ENCODE measurements at regions not wholly inside any gene's neighbourhood (a gene's known extent, or its start where the extent isn't known, plus 50 kb on each side); places are given as distances from the start of the nearest gene placed in this dataset.
"Not testable (repeated sequence)": the region's sequence is repeated elsewhere in the genome, so short reads cannot be mapped to it uniquely, and the experiment has no call there.

GRCh38 chr12:3389986-3390385, 101.0 kb upstream of the PRMT8 start:
- TF ChIP-seq NR2F2 (IDR thresholded peaks at IDR 0.05) (no peak), HNF4A (conservative IDR thresholded peaks at IDR 0.05) (no peak), RXRA (IDR thresholded peaks at IDR 0.05) (no peak), SP1 (IDR thresholded peaks at IDR 0.05) (no peak), HNF4G (IDR thresholded peaks at IDR 0.05) (no peak), ZBTB33 (IDR thresholded peaks at IDR 0.05) (no peak), EGR1 (IDR thresholded peaks at IDR 0.05; ENCODE audit: low read depth in 2 of 2) (no peak), RAD21 (IDR thresholded peaks at IDR 0.05) (no peak)
- TF ChIP-seq, protein P1, sequence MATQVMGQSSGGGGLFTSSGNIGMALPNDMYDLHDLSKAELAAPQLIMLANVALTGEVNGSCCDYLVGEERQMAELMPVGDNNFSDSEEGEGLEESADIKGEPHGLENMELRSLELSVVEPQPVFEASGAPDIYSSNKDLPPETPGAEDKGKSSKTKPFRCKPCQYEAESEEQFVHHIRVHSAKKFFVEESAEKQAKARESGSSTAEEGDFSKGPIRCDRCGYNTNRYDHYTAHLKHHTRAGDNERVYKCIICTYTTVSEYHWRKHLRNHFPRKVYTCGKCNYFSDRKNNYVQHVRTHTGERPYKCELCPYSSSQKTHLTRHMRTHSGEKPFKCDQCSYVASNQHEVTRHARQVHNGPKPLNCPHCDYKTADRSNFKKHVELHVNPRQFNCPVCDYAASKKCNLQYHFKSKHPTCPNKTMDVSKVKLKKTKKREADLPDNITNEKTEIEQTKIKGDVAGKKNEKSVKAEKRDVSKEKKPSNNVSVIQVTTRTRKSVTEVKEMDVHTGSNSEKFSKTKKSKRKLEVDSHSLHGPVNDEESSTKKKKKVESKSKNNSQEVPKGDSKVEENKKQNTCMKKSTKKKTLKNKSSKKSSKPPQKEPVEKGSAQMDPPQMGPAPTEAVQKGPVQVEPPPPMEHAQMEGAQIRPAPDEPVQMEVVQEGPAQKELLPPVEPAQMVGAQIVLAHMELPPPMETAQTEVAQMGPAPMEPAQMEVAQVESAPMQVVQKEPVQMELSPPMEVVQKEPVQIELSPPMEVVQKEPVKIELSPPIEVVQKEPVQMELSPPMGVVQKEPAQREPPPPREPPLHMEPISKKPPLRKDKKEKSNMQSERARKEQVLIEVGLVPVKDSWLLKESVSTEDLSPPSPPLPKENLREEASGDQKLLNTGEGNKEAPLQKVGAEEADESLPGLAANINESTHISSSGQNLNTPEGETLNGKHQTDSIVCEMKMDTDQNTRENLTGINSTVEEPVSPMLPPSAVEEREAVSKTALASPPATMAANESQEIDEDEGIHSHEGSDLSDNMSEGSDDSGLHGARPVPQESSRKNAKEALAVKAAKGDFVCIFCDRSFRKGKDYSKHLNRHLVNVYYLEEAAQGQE (IDR thresholded peaks at IDR 0.05): no peak
- TF ChIP-seq, protein P2, sequence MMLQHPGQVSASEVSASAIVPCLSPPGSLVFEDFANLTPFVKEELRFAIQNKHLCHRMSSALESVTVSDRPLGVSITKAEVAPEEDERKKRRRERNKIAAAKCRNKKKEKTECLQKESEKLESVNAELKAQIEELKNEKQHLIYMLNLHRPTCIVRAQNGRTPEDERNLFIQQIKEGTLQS (IDR thresholded peaks at IDR 0.05): no peak
- H3K4me3 ChIP-seq (ENCODE audit: low read depth in 1 of 3, low read length in 3 of 3): no peak overlapping the region
- H3K27me3 ChIP-seq (ENCODE audit: control insufficient read depth in 4 of 4, insufficient read depth in 4 of 4, low read length in 3 of 4): peaks cover 0 to 11% (median 2%) of the 10 kb centered on the region in 4 donors
- no peak overlapping the region for H3K27ac ChIP-seq (ENCODE audit: low read depth in 1 of 2, low read length in 2 of 2)
- no peak for DNase-seq (ENCODE audit: low spot score)
- H3K36me3 ChIP-seq (ENCODE audit: control insufficient read depth in 4 of 4, insufficient read depth in 3 of 4, low read depth in 1 of 4, low read length in 3 of 4): no peaks in the 10 kb centered on the region
- no peaks in the 10 kb centered on the region for H3K9me3 ChIP-seq (ENCODE audit: control insufficient read depth in 4 of 4, low read length in 3 of 4)
- no peak overlapping the region for H3K9ac ChIP-seq (ENCODE audit: low read depth in 1 of 2, low read length in 2 of 2)
- 66% methylated on average over 4 of the region's 4 CpGs for WGBS
- no peaks in the 10 kb centered on the region for H3K4me1 ChIP-seq (ENCODE audit: control insufficient read depth in 4 of 4, insufficient read depth in 4 of 4, low read length in 3 of 4)

- WGBS: 31% methylated on average over 16 of the region's 16 CpGs
- H3K9me3 ChIP-seq (ENCODE audit: control insufficient read depth in 4 of 4, low read length in 3 of 4); H3K4me3 ChIP-seq (ENCODE audit: low read depth in 1 of 3, low read length in 3 of 3); DNase-seq (ENCODE audit: low spot score); H3K4me1 ChIP-seq (ENCODE audit: control insufficient read depth in 4 of 4, insufficient read depth in 4 of 4, low read length in 3 of 4); H3K36me3 ChIP-seq (ENCODE audit: control insufficient read depth in 4 of 4, insufficient read depth in 3 of 4, low read depth in 1 of 4, low read length in 3 of 4); H3K27me3 ChIP-seq (ENCODE audit: control insufficient read depth in 4 of 4, insufficient read depth in 4 of 4, low read length in 3 of 4); H3K9ac ChIP-seq (ENCODE audit: low read depth in 1 of 2, low read length in 2 of 2); H3K27ac ChIP-seq (ENCODE audit: low read depth in 1 of 2, low read length in 2 of 2): not testable (repeated sequence)
Measured at GRCh38 chr12:3397596-3397995, 93.4 kb upstream of the PRMT8 start.

GRCh38 chr12:3398196-3398789, 92.7 kb upstream of the PRMT8 start:
- no peak overlapping the region for H3K9ac ChIP-seq (ENCODE audit: low read depth in 1 of 2, low read length in 2 of 2)
- WGBS: 76% methylated on average over 6 of the region's 6 CpGs
- no peaks in the 10 kb centered on the region for H3K4me1 ChIP-seq (ENCODE audit: control insufficient read depth in 4 of 4, insufficient read depth in 4 of 4, low read length in 3 of 4)
- no peaks in the 10 kb centered on the region for H3K9me3 ChIP-seq (ENCODE audit: control insufficient read depth in 4 of 4, low read length in 3 of 4)
- no peak for DNase-seq (ENCODE audit: low spot score)
- H3K27ac ChIP-seq (ENCODE audit: low read depth in 1 of 2, low read length in 2 of 2): no peak overlapping the region
- no peaks in the 10 kb centered on the region for H3K36me3 ChIP-seq (ENCODE audit: control insufficient read depth in 4 of 4, insufficient read depth in 3 of 4, low read depth in 1 of 4, low read length in 3 of 4)
- peaks cover 0 to 9% (median 4%) of the 10 kb centered on the region in 4 donors for H3K27me3 ChIP-seq (ENCODE audit: control insufficient read depth in 4 of 4, insufficient read depth in 4 of 4, low read length in 3 of 4)
- H3K4me3 ChIP-seq (ENCODE audit: low read depth in 1 of 3, low read length in 3 of 3): no peak overlapping the region
- no peak for TF ChIP-seq SP1 (IDR thresholded peaks at IDR 0.05)
- TF ChIP-seq ZBTB33 (IDR thresholded peaks at IDR 0.05): no peak
- TF ChIP-seq RXRA (IDR thresholded peaks at IDR 0.05): no peak
- TF ChIP-seq EGR1 (IDR thresholded peaks at IDR 0.05; ENCODE audit: low read depth in 2 of 2): no peak
- TF ChIP-seq CTCF (IDR thresholded peaks at IDR 0.05; ENCODE audit: low read depth, low read length, missing input control): no peak
- TF ChIP-seq HNF4G (IDR thresholded peaks at IDR 0.05): no peak
- TF ChIP-seq, protein P3, sequence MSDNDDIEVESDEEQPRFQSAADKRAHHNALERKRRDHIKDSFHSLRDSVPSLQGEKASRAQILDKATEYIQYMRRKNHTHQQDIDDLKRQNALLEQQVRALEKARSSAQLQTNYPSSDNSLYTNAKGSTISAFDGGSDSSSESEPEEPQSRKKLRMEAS (IDR thresholded peaks at IDR 0.05): no peak
- TF ChIP-seq, protein P2 (IDR thresholded peaks at IDR 0.05): no peak
- no peak for TF ChIP-seq RAD21 (IDR thresholded peaks at IDR 0.05)
- no peak for TF ChIP-seq YY1 (IDR thresholded peaks at IDR 0.05)
- TF ChIP-seq JUND (IDR thresholded peaks at IDR 0.05): no peak
- no peak for TF ChIP-seq TAF1 (conservative IDR thresholded peaks at IDR 0.05)
- TF ChIP-seq FOXA1 (IDR thresholded peaks at IDR 0.05): no peak
- no peak for TF ChIP-seq HNF4A (conservative IDR thresholded peaks at IDR 0.05)
- no peak for TF ChIP-seq GABPA (IDR thresholded peaks at IDR 0.05 in 1 of 2, conservative IDR thresholded peaks at IDR 0.05 in 1 of 2)
- TF ChIP-seq NR2F2 (IDR thresholded peaks at IDR 0.05): no peak
